MM.1S (cell line): ENCODE measurements at regions not wholly inside any gene's neighbourhood (a gene's known extent, or its start where the extent isn't known, plus 50 kb on each side); places are given as distances from the start of the nearest gene placed in this dataset.

Source experiments
- CTCF ChIP-seq: fragments of 300-600 bp; sonication (generic); IDR thresholded peaks from 2 replicates; pipeline ENCODE4 v1.5.1; 2016; ENCODE audit warnings: antibody characterized with exemption, low read length, mixed read lengths
- EZH2phosphoT487 ChIP-seq: fragments of 300-600 bp; sonication (generic); IDR thresholded peaks from 2 replicates; pipeline ENCODE4 v1.6.1; 2018; ENCODE audit warnings: antibody characterized with exemption, low read length

- TF ChIP-seq EZH2phosphoT487 (no peak), CTCF (no peak)
Observed at GRCh38 chr1:5267603-5268235, 613.3 kb downstream of the AJAP1 start.
